NB4 (cell line): ENCODE measurements at regions not wholly inside any gene's neighbourhood (a gene's known extent, or its start where the extent isn't known, plus 50 kb on each side); places are given as distances from the start of the nearest gene placed in this dataset.

Experiments used
- POLR2A ChIP-seq: IDR thresholded peaks from 2 replicates; pipeline ENCODE4 v1.6.1; 2011; ENCODE audit warnings: mild to moderate bottlenecking; ENCODE audit not compliant: insufficient read length; ENCODE audit errors: extremely low read depth
- TF ChIP-seq, protein P1 (sequence below): IDR thresholded peaks from one replicate; pipeline ENCODE4 v1.5.1; 2012; ENCODE audit warnings: low read depth, low read length
- TF ChIP-seq, protein P2 (sequence below): IDR thresholded peaks from 2 replicates; pipeline ENCODE4 v1.6.1; 2011; ENCODE audit warnings: low read depth, low read length

DNA sequence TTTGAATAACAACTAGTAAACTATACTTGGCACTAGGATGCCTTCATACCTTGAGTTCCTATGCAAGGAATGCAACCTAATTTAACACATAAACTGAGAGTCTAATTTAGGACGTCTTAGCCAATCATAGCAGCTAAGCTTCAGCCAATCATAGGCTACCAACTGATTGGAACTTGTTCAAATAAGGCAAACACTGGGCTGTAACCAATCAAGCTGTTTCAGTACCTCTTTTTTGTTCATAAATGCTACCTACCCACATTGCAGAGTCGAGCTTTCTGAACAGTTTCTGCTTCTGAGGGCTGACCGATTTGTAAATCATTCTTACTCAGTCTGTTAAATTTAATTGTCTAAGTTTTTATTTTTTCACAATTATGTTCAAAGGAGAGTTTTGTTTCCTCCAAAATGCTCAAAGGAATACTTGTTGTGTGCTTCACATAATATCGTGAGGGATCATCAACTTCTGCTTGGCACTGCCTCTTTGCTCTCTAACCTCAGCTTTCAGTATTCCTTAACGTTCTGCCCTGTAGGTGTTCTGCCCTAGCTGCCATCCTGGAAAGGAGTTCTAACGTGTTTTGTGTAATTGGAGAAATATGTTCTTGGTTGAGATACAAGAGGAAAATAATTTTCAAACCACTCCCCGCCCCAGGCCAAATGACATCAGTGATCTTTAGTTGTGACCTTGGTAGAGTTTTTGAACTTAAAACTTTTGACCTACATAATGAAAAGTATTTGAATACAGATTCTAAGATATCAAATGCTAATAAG lies 380.4 kb upstream of the MIS18BP1 start:
- TF ChIP-seq, protein P1, sequence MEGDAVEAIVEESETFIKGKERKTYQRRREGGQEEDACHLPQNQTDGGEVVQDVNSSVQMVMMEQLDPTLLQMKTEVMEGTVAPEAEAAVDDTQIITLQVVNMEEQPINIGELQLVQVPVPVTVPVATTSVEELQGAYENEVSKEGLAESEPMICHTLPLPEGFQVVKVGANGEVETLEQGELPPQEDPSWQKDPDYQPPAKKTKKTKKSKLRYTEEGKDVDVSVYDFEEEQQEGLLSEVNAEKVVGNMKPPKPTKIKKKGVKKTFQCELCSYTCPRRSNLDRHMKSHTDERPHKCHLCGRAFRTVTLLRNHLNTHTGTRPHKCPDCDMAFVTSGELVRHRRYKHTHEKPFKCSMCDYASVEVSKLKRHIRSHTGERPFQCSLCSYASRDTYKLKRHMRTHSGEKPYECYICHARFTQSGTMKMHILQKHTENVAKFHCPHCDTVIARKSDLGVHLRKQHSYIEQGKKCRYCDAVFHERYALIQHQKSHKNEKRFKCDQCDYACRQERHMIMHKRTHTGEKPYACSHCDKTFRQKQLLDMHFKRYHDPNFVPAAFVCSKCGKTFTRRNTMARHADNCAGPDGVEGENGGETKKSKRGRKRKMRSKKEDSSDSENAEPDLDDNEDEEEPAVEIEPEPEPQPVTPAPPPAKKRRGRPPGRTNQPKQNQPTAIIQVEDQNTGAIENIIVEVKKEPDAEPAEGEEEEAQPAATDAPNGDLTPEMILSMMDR, result no peak
- no peak for TF ChIP-seq POLR2A
- TF ChIP-seq, protein P2, sequence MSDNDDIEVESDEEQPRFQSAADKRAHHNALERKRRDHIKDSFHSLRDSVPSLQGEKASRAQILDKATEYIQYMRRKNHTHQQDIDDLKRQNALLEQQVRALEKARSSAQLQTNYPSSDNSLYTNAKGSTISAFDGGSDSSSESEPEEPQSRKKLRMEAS, result no peak
